D341Med (cell line): ENCODE measurements at regions not wholly inside any gene's neighbourhood (a gene's known extent, or its start where the extent isn't known, plus 50 kb on each side); places are given as distances from the start of the nearest gene placed in this dataset.

Experiments used
- DNase-seq: peaks from one replicate; pipeline ENCODE4 v3.0.0; 2012; ENCODE audit warnings: low spot score

GRCh38 chr9:81532251-81532650 lies 157.1 kb downstream of the TLE1 start:
- no peak for DNase-seq

- no peak for DNase-seq
These were observed 157.8 kb downstream of the TLE1 start for GRCh38 chr9:81531511-81531910.

- no peak for DNase-seq
These were observed 158.5 kb downstream of the TLE1 start for GRCh38 chr9:81530846-81531245.

- DNase-seq: no peak
These were observed 159.0 kb downstream of the TLE1 start for GRCh38 chr9:81530310-81530810.

- DNase-seq: no peak
These were observed 159.7 kb downstream of the TLE1 start for GRCh38 chr9:81529556-81530193.

- no peak for DNase-seq
These were observed 162.8 kb downstream of the TLE1 start for GRCh38 chr9:81526587-81526986.

GRCh38 chr9:81522716-81523551 lies 166.4 kb downstream of the TLE1 start:
- peak; percentile 46 for DNase-seq

- no peak for DNase-seq
These were observed 167.5 kb downstream of the TLE1 start for GRCh38 chr9:81521892-81522291.

GRCh38 chr9:81519816-81520495 lies 169.4 kb downstream of the TLE1 start:
- no peak for DNase-seq

- no peak for DNase-seq
These were observed 171.4 kb downstream of the TLE1 start for GRCh38 chr9:81517954-81518353.

- DNase-seq: no peak
These were observed 176.3 kb downstream of the TLE1 start for GRCh38 chr9:81513059-81513458.

GRCh38 chr9:81512641-81513040 lies 176.7 kb downstream of the TLE1 start:
- no peak for DNase-seq

- DNase-seq: no peak
These were observed 180.9 kb downstream of the TLE1 start for GRCh38 chr9:81508476-81508875.

- DNase-seq: no peak
These were observed 182.1 kb downstream of the TLE1 start for GRCh38 chr9:81506941-81507864.

- no peak for DNase-seq
These were observed 189.8 kb downstream of the TLE1 start for GRCh38 chr9:81499594-81499993.

- no peak for DNase-seq
These were observed 190.3 kb downstream of the TLE1 start for GRCh38 chr9:81499021-81499454.

- no peak for DNase-seq
These were observed 190.8 kb downstream of the TLE1 start for GRCh38 chr9:81498576-81498975.

- no peak for DNase-seq
These were observed 192.3 kb downstream of the TLE1 start for GRCh38 chr9:81497091-81497490.

GRCh38 chr9:81492710-81493447 lies 196.5 kb downstream of the TLE1 start:
- no peak for DNase-seq

- DNase-seq: no peak
These were observed 198.6 kb downstream of the TLE1 start for GRCh38 chr9:81490605-81491331.
